H1 (cell line): ENCODE measurements at regions not wholly inside any gene's neighbourhood (a gene's known extent, or its start where the extent isn't known, plus 50 kb on each side); places are given as distances from the start of the nearest gene placed in this dataset.
A peak's percentile ranks its signal among the peaks of the same experiment; 100 is the strongest.

Experiments
- CTCF ChIA-PET: fragments of 300-600 bp; sonication (Branson Sonifier 250); formaldehyde crosslinking; loops from one replicate; lab custom pipeline; 2021; ENCODE audit not compliant: partially characterized antibody; lab: Charles Lee
- POLR2A ChIA-PET: fragments of 300-600 bp; sonication (Branson Sonifier 250); formaldehyde crosslinking; loops from one replicate; lab custom pipeline; 2021; ENCODE audit warnings: inconsistent platforms; ENCODE audit not compliant: partially characterized antibody; lab: Charles Lee
- DNase-seq, 2 experiments: peaks; one replicate each; pipeline versions ENCODE4 v3.0.0 to v3.0.0-alpha.2; 2010 to 2022; ENCODE audit warnings: low spot score in 2 of 2, low read depth in 1 of 2, mixed read lengths in 1 of 2
- FAIRE-seq: peaks from 2 replicates; lab custom pipeline; 2011; peaks lifted over from hg19 to GRCh38; lab: Jason Lieb, UNC
- H2AFZ ChIP-seq: 2 replicates; pipeline ENCODE4 v1.8.1; 2012; ENCODE audit warnings: low read length, inconsistent platforms
- H2AK5ac ChIP-seq: 2 replicates; pipeline ENCODE4 v1.6.1; 2013; ENCODE audit warnings: low read depth, low read length
- H2BK120ac ChIP-seq: replicated peaks from 2 replicates; pipeline ENCODE3; 2013; ENCODE audit warnings: low read depth, low read length, inconsistent platforms
- H2BK12ac ChIP-seq: 2 replicates; pipeline ENCODE4 v1.6.1; 2013; ENCODE audit warnings: low read depth, low read length
- H2BK15ac ChIP-seq: 2 replicates; pipeline ENCODE4 v1.6.1; 2013; ENCODE audit warnings: low read length
- H2BK20ac ChIP-seq: 2 replicates; pipeline ENCODE4 v1.6.1; 2013; ENCODE audit warnings: low read length
- H2BK5ac ChIP-seq: 2 replicates; pipeline ENCODE4 v1.6.1; 2013; ENCODE audit warnings: low read depth, low read length
- H3K14ac ChIP-seq: 2 replicates; pipeline ENCODE4 v1.6.1; 2013; ENCODE audit warnings: inconsistent platforms; ENCODE audit not compliant: insufficient read length
- H3K18ac ChIP-seq: 2 replicates; pipeline ENCODE4 v1.6.1; 2013; ENCODE audit warnings: low read length; ENCODE audit errors: extremely low read depth
- H3K23ac ChIP-seq: 2 replicates; pipeline ENCODE4 v1.6.1; 2013; ENCODE audit warnings: inconsistent platforms; ENCODE audit not compliant: insufficient read length
- H3K23me2 ChIP-seq: 2 replicates; pipeline ENCODE4 v1.6.1; 2013; ENCODE audit warnings: low read depth, low read length
- H3K27ac ChIP-seq: 2 replicates; pipeline ENCODE4 v1.6.1; 2011; ENCODE audit warnings: low read depth, low read length, inconsistent platforms
- H3K27me3 ChIP-seq, 4 experiments: replicated peaks in 1 of 4; 1 replicate in 1 of 4; 2 replicates in 3 of 4; pipeline versions ENCODE4 v1.6.1 to v1.8.1; 2011 to 2013; ENCODE audit warnings: low read length in 3 of 4, mild to moderate bottlenecking in 3 of 4, inconsistent platforms in 2 of 4, mixed read lengths in 2 of 4, moderate library complexity in 1 of 4; ENCODE audit not compliant: control insufficient read depth in 3 of 4, insufficient read depth in 3 of 4; ENCODE audit errors: extremely low read depth in 1 of 4
- H3K36me3 ChIP-seq, 4 experiments: 2 replicates each; pipeline versions ENCODE4 v1.6.1 to v1.8.1; 2011 to 2013; ENCODE audit warnings: mild to moderate bottlenecking in 4 of 4, low read length in 3 of 4, moderate library complexity in 2 of 4, control low read depth in 1 of 4, inconsistent platforms in 1 of 4; ENCODE audit not compliant: insufficient read depth in 4 of 4, control insufficient read depth in 2 of 4
- H3K4ac ChIP-seq: replicated peaks from 2 replicates; pipeline ENCODE3; 2013; ENCODE audit warnings: low read length, low read depth, mixed read lengths, inconsistent platforms; ENCODE audit not compliant: insufficient read length
- H3K4me1 ChIP-seq, 4 experiments: replicated peaks in 1 of 4; 1 replicate in 1 of 4; 2 replicates in 3 of 4; pipeline versions ENCODE4 v1.6.1 to v1.8.1; 2011 to 2013; ENCODE audit warnings: low read length in 3 of 4, inconsistent platforms in 2 of 4, mixed read lengths in 1 of 4; ENCODE audit not compliant: insufficient read depth in 4 of 4, control insufficient read depth in 3 of 4
- H3K4me2 ChIP-seq, 2 experiments: 2 replicates each; pipeline versions ENCODE4 v1.6.1 to v1.8.1; 2011 to 2013; ENCODE audit warnings: low read depth in 2 of 2, low read length in 2 of 2, control low read depth in 1 of 2, inconsistent platforms in 1 of 2, mild to moderate bottlenecking in 1 of 2; ENCODE audit not compliant: insufficient read depth in 1 of 2
- H3K4me3 ChIP-seq, 4 experiments: fragments of 200-600, 300-600 bp in 1 of 4; sonication (generic), shearing (Covaris generic), sonication (Bioruptor Twin) in 1 of 4; 2 replicates each; pipeline versions ENCODE4 v1.5.1 to v1.8.1; 2011 to 2016; ENCODE audit warnings: low read length in 4 of 4, low read depth in 3 of 4, control low read depth in 2 of 4, inconsistent platforms in 2 of 4, mild to moderate bottlenecking in 2 of 4, mixed read lengths in 1 of 4, moderate library complexity in 1 of 4; ENCODE audit not compliant: insufficient read depth in 2 of 4; ENCODE audit errors: extremely low read depth in 1 of 4
- H3K56ac ChIP-seq: replicated peaks from 2 replicates; pipeline ENCODE3; 2013; ENCODE audit warnings: low read depth, mild to moderate bottlenecking, mixed read lengths, low read length, inconsistent platforms; ENCODE audit not compliant: insufficient read length
- H3K79me1 ChIP-seq: 2 replicates; pipeline ENCODE4 v1.6.1; 2013; ENCODE audit warnings: low read depth, low read length, control low read depth
- H3K79me2 ChIP-seq, 2 experiments: 2 replicates each; pipeline versions ENCODE4 v1.6.1 to v1.8.1; 2012 to 2013; ENCODE audit warnings: low read length in 2 of 2, mild to moderate bottlenecking in 2 of 2, inconsistent platforms in 1 of 2; ENCODE audit not compliant: insufficient read depth in 2 of 2, control insufficient read depth in 1 of 2
- H3K9ac ChIP-seq, 4 experiments: replicated peaks in 1 of 4; 1 replicate in 1 of 4; 2 replicates in 3 of 4; pipeline versions ENCODE4 v1.6.1 to v1.8.1; 2011 to 2013; ENCODE audit warnings: low read depth in 3 of 4, low read length in 3 of 4, control low read depth in 2 of 4, mild to moderate bottlenecking in 2 of 4, moderate library complexity in 2 of 4, inconsistent platforms in 1 of 4; ENCODE audit errors: extremely low read depth in 1 of 4
- H3K9me3 ChIP-seq, 2 experiments: 2 replicates each; pipeline versions ENCODE4 v1.6.1 to v1.8.1; 2012 to 2013; ENCODE audit warnings: mild to moderate bottlenecking in 2 of 2, moderate library complexity in 2 of 2, control low read depth in 1 of 2, inconsistent platforms in 1 of 2, low read depth in 1 of 2, low read length in 1 of 2, mixed read lengths in 1 of 2; ENCODE audit not compliant: insufficient read depth in 2 of 2
- H4K20me1 ChIP-seq, 2 experiments: replicated peaks in 1 of 2; 2 replicates each; pipeline versions ENCODE3 to v1.8.1; 2011 to 2013; ENCODE audit warnings: inconsistent platforms in 2 of 2, low read length in 2 of 2, mild to moderate bottlenecking in 1 of 2; ENCODE audit not compliant: insufficient read depth in 2 of 2, control insufficient read depth in 1 of 2
- H4K5ac ChIP-seq: 2 replicates; pipeline ENCODE4 v1.6.1; 2013; ENCODE audit warnings: low read length, low read depth, mixed read lengths, inconsistent platforms; ENCODE audit not compliant: insufficient read length
- H4K8ac ChIP-seq: 2 replicates; pipeline ENCODE4 v1.8.0; 2013; ENCODE audit warnings: mild to moderate bottlenecking, moderate library complexity, low read length, inconsistent platforms; ENCODE audit not compliant: insufficient read depth; ENCODE audit errors: extremely low read depth
- H4K91ac ChIP-seq: replicated peaks from 2 replicates; pipeline ENCODE3; 2013; ENCODE audit warnings: low read length, mixed read lengths, inconsistent platforms; ENCODE audit not compliant: insufficient read length
- BACH1 ChIP-seq: IDR thresholded peaks from 2 replicates; pipeline ENCODE4 v1.6.1; 2012; ENCODE audit warnings: low read length, improper control_type of control experiment
- CHD1 ChIP-seq: IDR thresholded peaks from 2 replicates; pipeline ENCODE4 v1.6.1; 2012; ENCODE audit warnings: low read depth, low read length, improper control_type of control experiment
- EP300 ChIP-seq, 2 experiments: IDR thresholded peaks; 1 replicate in 1 of 2; 2 replicates in 1 of 2; pipeline ENCODE4 v1.6.1; 2011 to 2012; ENCODE audit warnings: low read depth in 2 of 2, low read length in 2 of 2, mild to moderate bottlenecking in 2 of 2, borderline replicate concordance in 1 of 2, inconsistent platforms in 1 of 2, moderate library complexity in 1 of 2
- GABPA ChIP-seq: IDR thresholded peaks from 2 replicates; pipeline ENCODE4 v1.6.1; 2011; ENCODE audit warnings: mild to moderate bottlenecking, low read length, moderate library complexity, borderline replicate concordance; ENCODE audit not compliant: insufficient read depth
- HDAC2 ChIP-seq, 2 experiments: fragments of 300-600 bp in 1 of 2; sonication (generic) in 1 of 2; IDR thresholded peaks; 2 replicates each; pipeline ENCODE4 v1.6.1; 2011 to 2012; ENCODE audit warnings: low read depth in 2 of 2, low read length in 2 of 2, mild to moderate bottlenecking in 2 of 2, moderate library complexity in 2 of 2, borderline replicate concordance in 1 of 2, inconsistent platforms in 1 of 2
- KDM1A ChIP-seq: fragments of 200-600, 300-600 bp; sonication (generic); IDR thresholded peaks from 2 replicates; pipeline ENCODE4 v1.7.1; 2016; ENCODE audit warnings: mild to moderate bottlenecking, low read length, borderline replicate concordance
- NRF1 ChIP-seq: IDR thresholded peaks from 2 replicates; pipeline ENCODE4 v1.6.1; 2011; ENCODE audit warnings: mild to moderate bottlenecking, low read depth, low read length, improper control_type of control experiment
- PHF8 ChIP-seq: fragments of 200-600 bp; sonication (generic); conservative IDR thresholded peaks from 2 replicates; pipeline ENCODE4 v1.7.1; 2012; ENCODE audit warnings: low read depth, mild to moderate bottlenecking, inconsistent platforms, low read length, moderate library complexity
- RNF2 ChIP-seq: fragments of 200-900, 300-1000 bp; sonication (generic); IDR thresholded peaks from 2 replicates; pipeline ENCODE4 v1.7.1; 2016; ENCODE audit warnings: borderline replicate concordance, low read depth, mild to moderate bottlenecking, antibody characterized with exemption, low read length; ENCODE audit not compliant: poor library complexity, severe bottlenecking; ENCODE audit errors: missing control alignments
- SIX5 ChIP-seq: IDR thresholded peaks from 2 replicates; pipeline ENCODE4 v1.6.1; 2011; ENCODE audit warnings: mild to moderate bottlenecking, low read depth, low read length
- WGBS, 2 experiments: shearing (Covaris generic) in 1 of 2; methylation state at CpG; one replicate each; pipeline versions ENCODE4 v1.1.6 to v1.1.7; 2013 to 2015; ENCODE audit warnings: low lambda C conversion rate in 2 of 2, mixed read lengths in 2 of 2, inconsistent platforms in 1 of 2, low coverage in 1 of 2, missing lambda C conversion rate in 1 of 2; ENCODE audit not compliant: insufficient replicate concordance in 2 of 2, insufficient coverage in 1 of 2, insufficient read length in 1 of 2; ENCODE audit errors: extremely low coverage in 1 of 2, missing lambda C conversion rate in 1 of 2; 5-methylcytosine and 5-hydroxymethylcytosine counted together
- TF ChIP-seq, protein P1 (sequence below): IDR thresholded peaks from 2 replicates; pipeline ENCODE4 v1.6.1; 2012; ENCODE audit warnings: low read length, inconsistent platforms

GRCh38 chr6:112488238-112488637 is 141.1 kb downstream of the RFPL4B start:
- no peak overlapping the region for H3K27ac ChIP-seq
- no peak overlapping the region for H4K91ac ChIP-seq
- H2BK20ac ChIP-seq, result no peak overlapping the region
- DNase-seq (no peak), FAIRE-seq (no peak)
- no peak overlapping the region for H3K9ac ChIP-seq
- no peaks in the 10 kb centered on the region for H3K79me1 ChIP-seq
- POLR2A ChIA-PET, result no interaction called here
- no peak overlapping the region for H3K23ac ChIP-seq
- no peak overlapping the region for H3K4ac ChIP-seq
- H2BK120ac ChIP-seq, result no peak overlapping the region
- H2BK15ac ChIP-seq, result no peak overlapping the region
- no peaks in the 10 kb centered on the region for H3K27me3 ChIP-seq
- no peak overlapping the region for H2AK5ac ChIP-seq
- no peaks in the 10 kb centered on the region for H3K79me2 ChIP-seq
- H3K56ac ChIP-seq, result no peak overlapping the region
- no peaks in the 10 kb centered on the region for H3K4me1 ChIP-seq
- no peaks in the 10 kb centered on the region for H4K20me1 ChIP-seq
- H2AFZ ChIP-seq, result peak overlapping the region; percentile 85
- WGBS, 2 experiments, result 85% methylated on average over 2 of the region's 2 CpGs; no CpG with 5 or more reads in 1 of the 2 experiments
- no peak overlapping the region for H2BK12ac ChIP-seq
- CTCF ChIA-PET, result interaction anchor here (0.6 to 1.7 kb wide), 2 partner anchors 33 to 57 kb away, joined by 3 read pairs; no protein-coding TSS in a partner anchor
- no peak overlapping the region for H3K4me2 ChIP-seq
- no peak overlapping the region for H3K18ac ChIP-seq
- H3K23me2 ChIP-seq, result no peaks in the 10 kb centered on the region
- H3K14ac ChIP-seq, result no peak overlapping the region
- no peaks in the 10 kb centered on the region for H3K9me3 ChIP-seq
- no peak overlapping the region for H2BK5ac ChIP-seq
- H4K8ac ChIP-seq, result no peak overlapping the region
- H3K36me3 ChIP-seq, result no peaks in the 10 kb centered on the region
- no peak overlapping the region for H3K4me3 ChIP-seq
- H4K5ac ChIP-seq, result no peak overlapping the region
- TF ChIP-seq, protein P1, sequence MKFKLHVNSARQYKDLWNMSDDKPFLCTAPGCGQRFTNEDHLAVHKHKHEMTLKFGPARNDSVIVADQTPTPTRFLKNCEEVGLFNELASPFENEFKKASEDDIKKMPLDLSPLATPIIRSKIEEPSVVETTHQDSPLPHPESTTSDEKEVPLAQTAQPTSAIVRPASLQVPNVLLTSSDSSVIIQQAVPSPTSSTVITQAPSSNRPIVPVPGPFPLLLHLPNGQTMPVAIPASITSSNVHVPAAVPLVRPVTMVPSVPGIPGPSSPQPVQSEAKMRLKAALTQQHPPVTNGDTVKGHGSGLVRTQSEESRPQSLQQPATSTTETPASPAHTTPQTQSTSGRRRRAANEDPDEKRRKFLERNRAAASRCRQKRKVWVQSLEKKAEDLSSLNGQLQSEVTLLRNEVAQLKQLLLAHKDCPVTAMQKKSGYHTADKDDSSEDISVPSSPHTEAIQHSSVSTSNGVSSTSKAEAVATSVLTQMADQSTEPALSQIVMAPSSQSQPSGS, result no peak
- no peak for TF ChIP-seq NRF1
- TF ChIP-seq RNF2, result no peak
- TF ChIP-seq PHF8, result no peak
- no peak for TF ChIP-seq HDAC2 (IDR thresholded peaks at IDR 0.05; ENCODE audit: borderline replicate concordance in 1 of 2, low read depth in 2 of 2, low read length in 2 of 2)
- no peak for TF ChIP-seq SIX5
- TF ChIP-seq GABPA, result no peak
- no peak for TF ChIP-seq EP300 (IDR thresholded peaks at IDR 0.05; ENCODE audit: borderline replicate concordance in 1 of 2, low read depth in 2 of 2, low read length in 2 of 2)
- TF ChIP-seq BACH1, result no peak
- no peak for TF ChIP-seq CHD1
- TF ChIP-seq KDM1A, result no peak
